ENCODE measurements at regions not wholly inside any gene's neighbourhood (a gene's known extent, or its start where the extent isn't known, plus 50 kb on each side); places are given as distances from the start of the nearest gene placed in this dataset.

DNA sequence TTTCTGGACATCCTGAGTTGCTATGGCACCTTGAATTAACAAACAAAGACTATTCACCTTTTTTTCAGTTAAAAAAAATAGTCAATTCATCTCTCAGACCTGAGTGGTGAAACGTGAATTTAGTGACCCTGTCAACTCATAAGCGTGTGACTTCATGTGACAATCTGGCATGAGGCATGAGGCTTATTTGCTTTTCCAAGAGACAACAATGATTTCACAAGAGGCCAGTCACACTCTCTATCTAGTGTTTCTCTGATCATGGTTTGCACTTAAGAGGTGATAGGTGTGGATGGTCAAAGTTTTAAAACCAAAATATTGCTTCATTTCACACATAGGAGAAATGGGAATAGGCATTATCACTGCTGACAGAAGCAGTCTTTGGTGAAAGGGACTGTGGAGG, 559.6 kb upstream of the ACO1 start:
- TF ChIP-seq, protein P1, sequence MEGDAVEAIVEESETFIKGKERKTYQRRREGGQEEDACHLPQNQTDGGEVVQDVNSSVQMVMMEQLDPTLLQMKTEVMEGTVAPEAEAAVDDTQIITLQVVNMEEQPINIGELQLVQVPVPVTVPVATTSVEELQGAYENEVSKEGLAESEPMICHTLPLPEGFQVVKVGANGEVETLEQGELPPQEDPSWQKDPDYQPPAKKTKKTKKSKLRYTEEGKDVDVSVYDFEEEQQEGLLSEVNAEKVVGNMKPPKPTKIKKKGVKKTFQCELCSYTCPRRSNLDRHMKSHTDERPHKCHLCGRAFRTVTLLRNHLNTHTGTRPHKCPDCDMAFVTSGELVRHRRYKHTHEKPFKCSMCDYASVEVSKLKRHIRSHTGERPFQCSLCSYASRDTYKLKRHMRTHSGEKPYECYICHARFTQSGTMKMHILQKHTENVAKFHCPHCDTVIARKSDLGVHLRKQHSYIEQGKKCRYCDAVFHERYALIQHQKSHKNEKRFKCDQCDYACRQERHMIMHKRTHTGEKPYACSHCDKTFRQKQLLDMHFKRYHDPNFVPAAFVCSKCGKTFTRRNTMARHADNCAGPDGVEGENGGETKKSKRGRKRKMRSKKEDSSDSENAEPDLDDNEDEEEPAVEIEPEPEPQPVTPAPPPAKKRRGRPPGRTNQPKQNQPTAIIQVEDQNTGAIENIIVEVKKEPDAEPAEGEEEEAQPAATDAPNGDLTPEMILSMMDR (IDR thresholded peaks at IDR 0.05; ENCODE audit: control extremely low read depth in 1 of 3, insufficient read depth in 1 of 3, low read depth in 1 of 3, low read length in 3 of 3), result no peak
- no peak for TF ChIP-seq POLR2AphosphoS5 (IDR thresholded peaks at IDR 0.05; ENCODE audit: low read depth, low read length)
- TF ChIP-seq EP300 (IDR thresholded peaks at IDR 0.05; ENCODE audit: borderline replicate concordance in 1 of 2, low read depth in 2 of 2, low read length in 2 of 2), result no peak
- TF ChIP-seq, protein P2, sequence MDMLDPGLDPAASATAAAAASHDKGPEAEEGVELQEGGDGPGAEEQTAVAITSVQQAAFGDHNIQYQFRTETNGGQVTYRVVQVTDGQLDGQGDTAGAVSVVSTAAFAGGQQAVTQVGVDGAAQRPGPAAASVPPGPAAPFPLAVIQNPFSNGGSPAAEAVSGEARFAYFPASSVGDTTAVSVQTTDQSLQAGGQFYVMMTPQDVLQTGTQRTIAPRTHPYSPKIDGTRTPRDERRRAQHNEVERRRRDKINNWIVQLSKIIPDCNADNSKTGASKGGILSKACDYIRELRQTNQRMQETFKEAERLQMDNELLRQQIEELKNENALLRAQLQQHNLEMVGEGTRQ (IDR thresholded peaks at IDR 0.05; ENCODE audit: low read length), result no peak
- no peak for TF ChIP-seq BCL11A (IDR thresholded peaks at IDR 0.05; ENCODE audit: low read depth in 2 of 2, low read length in 2 of 2)
- TF ChIP-seq RBBP5 (IDR thresholded peaks at IDR 0.05; ENCODE audit: borderline replicate concordance, low read depth, low read length), result no peak
- TF ChIP-seq, protein P3, sequence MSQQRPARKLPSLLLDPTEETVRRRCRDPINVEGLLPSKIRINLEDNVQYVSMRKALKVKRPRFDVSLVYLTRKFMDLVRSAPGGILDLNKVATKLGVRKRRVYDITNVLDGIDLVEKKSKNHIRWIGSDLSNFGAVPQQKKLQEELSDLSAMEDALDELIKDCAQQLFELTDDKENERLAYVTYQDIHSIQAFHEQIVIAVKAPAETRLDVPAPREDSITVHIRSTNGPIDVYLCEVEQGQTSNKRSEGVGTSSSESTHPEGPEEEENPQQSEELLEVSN (IDR thresholded peaks at IDR 0.05), result no peak
- no peak for TF ChIP-seq SIRT6 (IDR thresholded peaks at IDR 0.05; ENCODE audit: low read length)
